HG03196 (cell line): ENCODE measurements at regions not wholly inside any gene's neighbourhood (a gene's known extent, or its start where the extent isn't known, plus 50 kb on each side); places are given as distances from the start of the nearest gene placed in this dataset.
"Not testable (repeated sequence)": the region's sequence is repeated elsewhere in the genome, so short reads cannot be mapped to it uniquely, and the experiment has no call there.

Experiments
- ATAC-seq: cut with Tn5 transposase; IDR thresholded peaks from one replicate; pipeline ENCODE4 v1.9.1; 2021; ENCODE audit not compliant: unreplicated experiment

- no peak for ATAC-seq
These were observed 141.5 kb upstream of the MED13 start for GRCh38 chr17:62206550-62206949.

GRCh38 chr17:62197156-62197555 is 132.1 kb upstream of the MED13 start:
- ATAC-seq, result not testable (repeated sequence)

GRCh38 chr17:62196587-62196986 is 131.5 kb upstream of the MED13 start:
- not testable (repeated sequence) for ATAC-seq

GRCh38 chr17:62194401-62194800 is 129.3 kb upstream of the MED13 start:
- no peak for ATAC-seq

- ATAC-seq, result no peak
These were observed 128.2 kb upstream of the MED13 start for GRCh38 chr17:62193249-62193648.

GRCh38 chr17:62191390-62192361 is 126.6 kb upstream of the MED13 start:
- ATAC-seq, result no peak

GRCh38 chr17:62189377-62189776 is 124.3 kb upstream of the MED13 start:
- no peak for ATAC-seq

- ATAC-seq, result no peak
These were observed 123.6 kb upstream of the MED13 start for GRCh38 chr17:62188713-62189112.

GRCh38 chr17:62187681-62188080 is 122.6 kb upstream of the MED13 start:
- no peak for ATAC-seq

GRCh38 chr17:62186841-62187240 is 121.8 kb upstream of the MED13 start:
- ATAC-seq, result no peak

- no peak for ATAC-seq
These were observed 115.7 kb upstream of the MED13 start for GRCh38 chr17:62180772-62181171.

GRCh38 chr17:62179525-62180161 is 114.6 kb upstream of the MED13 start:
- ATAC-seq, result no peak

GRCh38 chr17:62178579-62178978 is 113.5 kb upstream of the MED13 start:
- ATAC-seq, result no peak

GRCh38 chr17:62172492-62173291 is 107.6 kb upstream of the MED13 start:
- ATAC-seq, result no peak

GRCh38 chr17:62167076-62167475 is 102.0 kb upstream of the MED13 start:
- no peak for ATAC-seq

GRCh38 chr17:62164747-62165722 is 100.0 kb upstream of the MED13 start:
- no peak for ATAC-seq

GRCh38 chr17:62163847-62164246 is 98.8 kb upstream of the MED13 start:
- ATAC-seq, result no peak

GRCh38 chr17:62162898-62163297 is 97.8 kb upstream of the MED13 start:
- no peak for ATAC-seq

- ATAC-seq, result no peak
These were observed 96.5 kb upstream of the MED13 start for GRCh38 chr17:62161405-62162148.

GRCh38 chr17:62160816-62161215 is 95.7 kb upstream of the MED13 start:
- no peak for ATAC-seq
